ENCODE measurements at regions not wholly inside any gene's neighbourhood (a gene's known extent, or its start where the extent isn't known, plus 50 kb on each side); places are given as distances from the start of the nearest gene placed in this dataset.

DNA sequence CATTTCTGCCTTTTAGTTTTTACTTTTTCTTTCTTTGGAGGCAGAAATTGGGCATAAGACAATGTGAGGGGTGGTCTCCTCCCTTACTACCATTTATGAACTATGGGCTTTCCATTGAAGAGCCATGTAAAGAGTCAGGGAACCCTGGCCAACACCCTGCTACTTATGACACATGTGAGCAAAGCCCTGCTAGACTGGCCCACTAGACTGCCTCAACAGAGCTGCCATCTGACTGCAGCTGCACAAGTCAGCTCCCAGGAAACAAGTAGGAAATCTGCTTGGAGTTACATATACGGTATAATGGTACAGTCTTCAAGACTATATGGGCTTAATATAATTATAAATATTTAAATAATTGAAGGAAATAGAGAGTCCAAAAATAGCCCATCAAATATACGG, 816.8 kb downstream of the TRIB2 start:
- no peak for TF ChIP-seq CTCF (conservative IDR thresholded peaks at IDR 0.05; ENCODE audit: low read depth)
- no peak overlapping the region for H3K27ac ChIP-seq
- CTCF ChIA-PET: no interaction called here
- no peak for DNase-seq (ENCODE audit: low spot score)
- POLR2A ChIA-PET (ENCODE audit: low non-redundant PET): no interaction called here

DNA sequence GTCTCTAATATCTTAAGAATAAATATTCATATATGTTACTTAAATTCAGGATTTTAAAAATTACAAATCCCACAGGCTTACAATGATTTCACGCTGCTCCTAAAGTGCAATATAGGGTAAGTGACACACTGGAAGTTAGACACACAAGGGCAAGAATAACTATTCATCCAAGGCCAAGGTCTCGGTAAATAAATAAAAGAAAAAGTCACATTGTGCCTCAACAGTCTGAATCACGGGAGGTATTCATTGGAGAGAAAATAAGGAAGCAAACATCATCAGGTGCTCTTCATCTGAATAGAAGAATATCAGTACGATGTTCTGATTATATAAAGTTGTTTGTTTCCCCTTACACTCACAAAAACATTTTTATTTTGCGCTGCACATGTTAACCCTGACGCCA, 820.2 kb downstream of the TRIB2 start:
- ChIA-PET CTCF (no interaction called here), POLR2A (ENCODE audit: low non-redundant PET) (no interaction called here)
- TF ChIP-seq CTCF (conservative IDR thresholded peaks at IDR 0.05; ENCODE audit: low read depth): no peak
- no peak overlapping the region for H3K27ac ChIP-seq
- no peak for DNase-seq (ENCODE audit: low spot score)

DNA sequence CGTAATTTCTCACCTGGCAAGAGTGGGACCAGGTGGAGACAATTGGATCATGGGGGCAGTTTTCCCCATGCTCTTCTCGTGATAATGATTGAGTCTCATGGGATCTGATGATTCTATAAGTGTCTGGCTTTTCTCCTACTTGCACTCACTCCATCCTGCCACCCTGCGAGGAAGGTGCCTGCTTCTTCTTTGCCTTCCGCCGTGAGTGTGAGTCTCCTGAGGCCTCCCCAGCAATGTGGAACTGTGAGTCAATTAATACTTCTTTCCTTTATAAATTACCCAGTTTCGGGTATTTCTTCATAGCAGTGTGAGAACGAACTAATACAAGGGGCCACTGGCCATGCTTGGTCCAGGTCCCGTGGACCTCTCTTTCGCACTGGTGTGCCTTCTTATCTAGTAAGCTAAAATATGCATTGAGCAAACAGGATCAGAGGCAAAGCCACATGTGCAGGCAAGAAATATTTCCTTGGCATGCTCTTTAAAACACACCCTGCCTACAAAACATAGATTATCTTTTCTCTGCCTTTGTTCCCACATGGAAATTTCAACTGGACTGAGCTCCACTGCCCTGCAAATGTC, 821.1 kb downstream of the TRIB2 start:
- CTCF ChIA-PET: no interaction called here
- TF ChIP-seq CTCF (conservative IDR thresholded peaks at IDR 0.05; ENCODE audit: low read depth): no peak
- no peak overlapping the region for H3K27ac ChIP-seq
- DNase-seq (ENCODE audit: low spot score): no peak
- POLR2A ChIA-PET (ENCODE audit: low non-redundant PET): no interaction called here

DNA sequence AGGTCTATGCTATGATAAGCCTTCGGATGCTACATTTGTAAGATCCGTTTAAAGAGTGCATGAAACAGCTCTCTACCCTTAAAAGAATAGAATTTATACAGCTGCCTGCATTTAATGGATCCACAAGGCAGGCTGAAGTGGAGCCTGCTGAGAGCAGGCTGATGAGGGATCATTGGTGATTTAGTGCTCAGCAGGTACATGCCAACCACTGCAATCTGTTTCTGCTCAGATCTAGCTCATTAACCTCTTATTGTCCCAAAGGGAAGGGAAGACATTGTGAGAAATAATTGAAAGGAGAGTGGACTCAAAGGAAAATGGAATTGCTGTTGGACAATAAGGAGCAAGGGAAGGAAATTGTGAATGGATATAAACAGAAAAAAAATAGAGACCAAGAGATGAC, 822.6 kb downstream of the TRIB2 start:
- CTCF ChIA-PET: interaction anchor here (0.7 kb wide), 1 partner anchor 1584 kb away, joined by 4 read pairs; no protein-coding TSS in a partner anchor
- TF ChIP-seq CTCF (conservative IDR thresholded peaks at IDR 0.05; ENCODE audit: low read depth): no peak
- no peak for DNase-seq (ENCODE audit: low spot score)
- POLR2A ChIA-PET (ENCODE audit: low non-redundant PET): no interaction called here
- H3K27ac ChIP-seq: no peak overlapping the region

GRCh38 chr2:13542061-13542460, 825.3 kb downstream of the TRIB2 start:
- H3K27ac ChIP-seq: no peak overlapping the region
- no peak for DNase-seq (ENCODE audit: low spot score)
- TF ChIP-seq CTCF (conservative IDR thresholded peaks at IDR 0.05; ENCODE audit: low read depth): no peak
- ChIA-PET CTCF (no interaction called here), POLR2A (ENCODE audit: low non-redundant PET) (no interaction called here)

- no peak for TF ChIP-seq CTCF (conservative IDR thresholded peaks at IDR 0.05; ENCODE audit: low read depth)
- H3K27ac ChIP-seq: no peak overlapping the region
- DNase-seq (ENCODE audit: low spot score): no peak
- ChIA-PET POLR2A (ENCODE audit: low non-redundant PET) (no interaction called here), CTCF (no interaction called here)
Measured at GRCh38 chr2:13542642-13543041, 825.9 kb downstream of the TRIB2 start.

GRCh38 chr2:13543550-13543949, 826.8 kb downstream of the TRIB2 start:
- no peak overlapping the region for H3K27ac ChIP-seq
- ChIA-PET CTCF (no interaction called here), POLR2A (ENCODE audit: low non-redundant PET) (no interaction called here)
- no peak for DNase-seq (ENCODE audit: low spot score)
- no peak for TF ChIP-seq CTCF (conservative IDR thresholded peaks at IDR 0.05; ENCODE audit: low read depth)

All from RWPE1 (cell line).